ENCODE measurements at regions not wholly inside any gene's neighbourhood (a gene's known extent, or its start where the extent isn't known, plus 50 kb on each side); places are given as distances from the start of the nearest gene placed in this dataset.

DNA sequence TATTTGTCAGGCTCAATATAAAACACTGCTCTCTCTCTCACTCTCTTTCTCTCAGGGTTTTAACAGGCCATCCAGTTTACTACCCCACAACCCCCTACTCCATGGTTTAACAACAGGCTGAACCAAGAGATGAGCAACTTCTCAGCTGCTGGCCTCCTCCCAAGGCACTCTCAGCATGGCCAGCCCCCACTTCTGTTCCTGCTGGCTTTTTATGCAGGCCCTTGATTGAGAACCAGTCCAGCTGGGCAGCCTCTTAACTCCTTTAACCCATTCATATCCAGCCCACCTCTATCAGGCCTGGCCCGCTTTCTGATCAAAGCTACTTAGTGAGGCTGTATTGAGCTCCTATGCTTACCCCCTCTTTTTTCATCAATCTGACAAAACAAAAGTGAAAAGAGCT lies 346.8 kb upstream of the POU3F2 start:
- no peak for DNase-seq

DNA sequence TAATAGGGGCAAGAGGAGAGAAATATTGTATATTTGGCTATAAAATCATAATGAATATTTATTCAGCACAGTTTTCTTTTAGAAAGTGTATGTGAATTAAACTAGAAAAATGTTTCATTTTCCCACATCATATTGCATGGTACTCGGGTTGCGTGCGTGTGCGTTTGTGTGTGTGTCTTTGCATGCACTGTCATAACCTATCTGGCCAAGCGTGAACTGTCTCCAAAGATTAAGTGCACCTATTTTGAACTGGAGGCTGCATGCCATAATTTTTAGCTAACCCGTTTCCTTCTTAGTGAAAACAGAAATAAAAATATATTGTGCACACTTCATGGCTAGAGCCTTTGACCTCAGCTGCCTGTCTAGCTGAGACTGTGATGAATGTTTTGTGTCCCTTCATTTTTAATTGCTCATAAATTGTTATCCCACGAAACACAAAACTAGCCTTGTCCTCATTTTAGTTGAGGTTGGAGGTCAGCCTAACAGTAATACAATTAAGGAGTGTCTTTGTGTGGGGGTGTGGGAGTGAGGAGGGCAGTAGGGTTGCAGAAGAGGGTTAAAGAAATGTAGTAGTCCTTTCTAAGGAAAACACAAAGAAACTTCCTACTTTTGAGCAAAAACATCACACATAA lies 336.1 kb upstream of the POU3F2 start:
- DNase-seq: no peak

DNA sequence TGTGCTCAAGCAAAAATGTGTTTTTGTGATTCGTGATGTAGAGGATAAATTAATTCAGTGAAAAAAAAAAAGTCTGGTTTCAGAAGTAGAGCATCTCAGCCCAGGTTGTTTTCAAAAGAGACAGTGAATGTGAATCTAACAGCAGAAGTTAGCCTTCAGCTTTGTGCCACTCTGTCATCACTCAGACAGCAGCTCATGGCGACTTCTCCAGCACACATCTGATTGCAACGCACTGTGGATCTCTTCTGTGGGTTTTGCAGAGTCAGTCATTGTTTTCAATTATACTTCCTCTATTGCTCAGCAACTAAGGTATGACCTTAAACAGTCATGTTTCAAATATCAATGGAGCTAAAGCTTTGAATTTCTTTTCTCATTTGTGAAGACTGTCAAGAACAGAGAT lies 335.5 kb upstream of the POU3F2 start:
- DNase-seq: no peak

DNA sequence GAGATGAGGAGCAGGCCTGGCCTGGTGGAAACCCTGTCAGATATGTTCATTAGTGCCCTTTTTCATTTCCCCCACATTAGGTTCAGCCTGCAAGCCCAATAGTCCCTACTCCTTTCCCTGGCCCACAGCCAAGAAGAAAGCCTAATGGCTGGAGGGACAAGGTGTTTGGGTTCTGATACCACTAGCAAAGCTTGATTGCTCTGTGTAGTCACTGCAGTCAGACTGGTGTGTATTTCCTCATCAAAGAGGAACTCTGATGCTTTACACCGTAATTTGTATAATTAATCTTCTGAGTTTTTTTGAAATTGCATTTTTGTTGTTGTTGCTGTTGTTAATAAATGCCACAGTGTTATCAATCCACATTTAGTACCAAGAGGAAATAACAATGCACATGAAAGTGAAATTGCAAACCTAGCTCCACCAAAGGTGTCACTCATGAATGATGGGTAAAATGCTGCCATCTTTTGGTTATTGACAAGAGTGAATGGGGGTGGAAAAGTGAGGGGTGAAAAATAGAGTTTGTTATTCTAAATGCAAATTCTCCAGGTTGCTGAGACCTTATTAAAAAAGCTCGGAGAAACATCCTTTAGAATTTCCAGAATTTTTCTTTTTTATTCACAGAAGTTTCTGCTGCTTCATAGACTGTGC lies 320.2 kb upstream of the POU3F2 start:
- DNase-seq: no peak

DNA sequence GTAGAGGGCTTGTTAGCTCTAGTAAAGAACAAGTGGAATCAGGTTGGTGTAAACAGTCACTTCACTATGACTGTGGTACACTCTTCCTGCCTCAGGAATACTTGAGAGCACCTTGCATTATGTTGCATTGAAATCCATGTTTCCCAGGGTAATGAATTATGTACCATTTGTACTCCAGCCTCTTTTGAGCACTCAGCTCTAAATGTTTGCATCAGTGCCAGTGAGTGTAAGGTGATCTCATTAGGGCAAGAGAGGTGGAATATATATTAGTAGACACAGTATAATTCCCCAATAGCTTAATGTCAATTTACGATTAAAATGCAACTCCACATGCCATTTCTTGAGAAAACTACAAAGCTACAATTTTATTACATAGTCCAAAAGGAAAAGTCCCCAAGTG lies 319.6 kb upstream of the POU3F2 start:
- DNase-seq: no peak

DNA sequence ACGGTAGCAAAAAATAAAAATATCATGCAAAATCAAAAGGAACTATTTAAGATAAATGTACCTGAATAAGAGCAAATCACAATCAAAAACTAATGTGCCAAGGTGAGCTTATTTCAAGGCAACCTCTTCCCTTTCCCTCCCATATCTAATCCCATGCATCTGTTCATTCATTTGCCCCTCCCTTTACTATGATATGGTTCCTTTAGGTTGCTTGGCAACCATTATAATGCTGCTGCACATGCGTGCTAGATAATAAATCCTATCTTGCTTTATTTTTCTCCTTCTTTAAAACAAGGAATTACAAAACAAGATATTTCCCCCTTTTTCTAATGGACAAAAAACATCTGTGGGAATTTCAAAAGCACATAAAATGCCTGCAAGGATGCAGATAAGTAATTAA lies 318.2 kb upstream of the POU3F2 start:
- DNase-seq: no peak

DNA sequence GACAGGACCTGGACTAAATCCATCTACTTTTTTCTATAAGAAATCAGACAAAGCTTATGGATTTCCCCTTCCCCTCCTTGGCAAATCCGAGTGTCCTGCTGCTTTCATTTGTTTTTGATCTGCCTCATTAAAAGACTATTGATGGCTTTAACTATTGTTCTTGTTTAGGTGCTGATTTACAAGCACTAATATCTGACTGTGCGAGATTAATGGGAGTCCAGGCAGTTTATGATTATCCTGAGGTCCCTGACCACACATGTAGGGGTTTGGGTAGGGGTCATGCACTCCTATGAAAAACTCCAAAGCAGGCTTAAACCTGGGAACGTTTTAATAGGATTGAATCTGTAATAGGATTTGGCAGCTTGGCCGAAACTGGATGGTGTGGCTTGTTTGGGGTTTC lies 317.5 kb upstream of the POU3F2 start:
- no peak for DNase-seq

DNA sequence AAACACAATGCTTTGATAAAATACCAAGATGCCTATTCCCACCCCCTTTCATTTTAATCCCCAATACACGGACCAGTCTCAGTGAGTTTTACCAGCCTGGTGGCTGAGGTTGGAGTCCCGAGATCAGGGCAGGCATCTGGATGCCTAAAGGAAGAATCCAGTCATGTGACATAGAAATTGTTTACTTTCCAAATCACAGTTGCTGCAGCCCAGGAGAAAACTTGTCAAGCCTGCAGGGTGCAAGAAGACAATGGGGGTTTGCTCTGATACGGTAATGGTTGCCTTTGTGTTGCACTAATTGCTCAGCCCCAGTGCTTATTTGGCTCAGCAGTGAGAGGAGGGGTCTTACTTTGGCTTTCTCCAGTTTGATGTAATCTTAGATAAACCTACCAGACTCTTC lies 308.5 kb upstream of the POU3F2 start:
- no peak for DNase-seq

DNA sequence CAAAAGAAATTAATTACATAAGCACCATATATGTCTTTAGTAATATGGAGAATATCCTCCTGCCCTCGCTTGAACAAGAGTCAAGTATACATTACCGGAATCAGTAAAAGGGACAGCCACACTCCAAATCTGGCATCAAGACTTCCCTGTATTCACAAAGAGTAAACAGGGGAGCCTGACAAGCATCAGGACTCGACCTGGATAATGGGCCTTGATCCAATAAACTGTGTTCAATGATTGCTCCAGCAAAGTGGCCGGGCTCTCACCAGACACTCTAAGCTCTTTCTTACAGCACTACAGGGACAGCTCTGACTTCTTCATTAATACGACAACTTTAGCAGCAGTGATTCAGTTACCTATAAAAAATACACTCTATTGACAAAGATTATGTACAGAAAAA lies 307.9 kb upstream of the POU3F2 start:
- no peak for DNase-seq

DNA sequence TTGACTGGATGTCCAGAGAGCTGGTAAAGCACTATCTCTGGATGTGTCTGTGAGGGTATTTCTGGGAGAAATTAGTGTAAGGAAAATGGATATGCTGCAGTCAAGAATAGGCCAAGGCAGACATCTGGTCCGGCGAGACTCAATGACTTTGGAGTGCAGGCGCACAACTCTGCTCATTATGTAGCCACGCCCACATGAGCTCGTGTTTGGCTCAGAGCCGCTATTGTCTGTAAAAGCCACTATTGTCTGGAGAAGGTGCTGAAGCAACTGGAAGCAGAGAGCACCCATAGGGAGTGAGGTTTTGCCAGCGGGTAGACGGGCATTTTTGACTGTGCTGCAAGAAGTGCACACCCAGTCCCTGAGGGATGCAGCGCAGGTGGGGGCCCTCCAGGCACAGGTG lies 305.0 kb upstream of the POU3F2 start:
- no peak for DNase-seq

DNA sequence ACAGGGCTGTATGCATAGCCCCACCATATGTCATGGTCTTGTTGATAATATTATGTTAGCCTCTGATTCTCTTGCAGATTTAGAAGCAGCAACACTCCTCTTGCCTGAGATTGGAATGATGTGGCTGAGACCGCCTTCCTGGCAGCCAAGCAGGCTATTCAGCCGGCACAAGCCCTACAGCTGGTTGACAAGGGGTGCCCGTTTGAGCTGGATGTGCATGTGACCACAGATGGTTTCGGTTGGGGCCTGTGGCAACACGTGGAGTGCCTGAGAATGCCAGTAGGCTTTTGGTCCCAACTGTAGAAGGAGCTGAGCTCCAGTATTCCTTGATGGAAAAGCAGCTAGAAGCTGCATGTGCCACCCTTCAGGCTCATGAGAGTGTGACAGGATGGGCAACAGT lies 303.6 kb upstream of the POU3F2 start:
- no peak for DNase-seq

DNA sequence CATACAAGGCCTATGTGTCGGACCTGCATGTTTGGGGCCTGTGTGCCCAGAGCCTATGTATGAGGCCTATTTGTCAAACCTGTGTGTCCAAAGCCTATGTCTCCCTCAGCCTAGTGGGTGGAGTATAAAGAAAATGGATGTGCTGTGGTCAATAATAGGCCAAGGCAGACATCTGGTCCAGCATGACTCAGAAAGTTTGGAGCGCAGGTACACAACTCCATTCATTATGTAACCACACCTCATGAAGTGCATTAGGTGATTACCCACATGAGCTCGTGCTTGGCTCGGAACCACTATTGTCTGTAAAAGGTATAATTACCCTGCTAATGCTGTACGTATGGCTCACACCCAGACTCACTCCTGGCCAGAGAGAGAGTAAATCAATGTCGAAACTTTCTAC lies 302.4 kb upstream of the POU3F2 start:
- DNase-seq: no peak

DNA sequence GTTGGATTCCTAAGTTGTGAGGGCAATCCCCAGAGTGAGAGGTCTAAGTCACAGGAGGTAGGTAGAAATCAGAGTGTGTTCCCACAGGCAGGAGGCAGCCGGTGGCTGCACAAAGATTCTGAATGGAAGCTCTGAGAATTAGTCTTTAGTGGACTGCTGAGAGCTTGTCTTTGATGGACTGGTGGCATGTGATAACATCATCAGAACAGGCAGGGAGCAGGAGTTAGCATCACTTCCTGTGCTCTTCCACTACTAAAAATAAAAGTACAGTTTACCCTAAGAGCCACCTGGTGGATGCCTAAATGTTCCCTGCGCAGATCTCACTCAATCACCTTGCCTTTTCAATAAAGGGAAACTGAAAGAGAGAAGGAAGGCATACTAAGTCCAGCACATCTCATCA lies 294.6 kb upstream of the POU3F2 start:
- DNase-seq: no peak

DNA sequence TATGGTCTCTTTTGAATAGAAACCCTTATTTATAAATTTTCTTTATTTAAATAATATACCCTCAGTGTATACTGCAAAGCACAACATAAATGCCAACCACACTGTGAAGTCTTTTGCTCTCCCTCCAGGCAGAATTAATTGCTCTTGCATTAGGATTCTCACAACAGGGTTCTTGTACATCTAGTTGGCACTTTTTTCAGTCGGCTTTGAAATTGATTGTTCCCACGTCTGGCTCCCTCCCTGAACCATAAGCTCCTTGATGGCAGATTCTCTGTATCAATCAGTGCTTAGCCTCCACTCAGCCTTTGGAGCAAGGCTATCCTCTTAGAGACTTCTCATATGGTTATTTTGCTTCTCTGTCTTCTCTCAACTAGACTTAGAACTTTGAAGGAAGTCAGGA lies 288.0 kb upstream of the POU3F2 start:
- no peak for DNase-seq

DNA sequence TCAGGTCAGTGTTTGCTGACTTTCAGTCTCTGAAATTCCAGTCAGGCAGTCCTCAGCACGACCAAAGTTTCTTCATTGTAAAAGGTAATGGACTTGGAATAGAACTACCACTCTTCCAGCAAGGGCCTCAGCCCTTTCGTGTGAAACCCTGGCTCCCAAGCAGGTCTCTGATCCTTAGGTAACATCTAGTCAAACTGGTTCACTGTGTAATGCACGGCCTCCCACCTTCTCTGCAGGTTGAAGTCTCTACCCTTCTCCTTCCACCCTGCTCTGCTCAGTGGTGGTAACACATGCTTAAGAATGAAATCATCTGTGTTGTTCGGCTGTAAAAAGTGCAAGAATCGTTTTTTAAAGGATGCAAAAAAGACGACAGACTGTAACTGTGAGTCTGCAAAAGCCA lies 287.2 kb upstream of the POU3F2 start:
- no peak for DNase-seq

DNA sequence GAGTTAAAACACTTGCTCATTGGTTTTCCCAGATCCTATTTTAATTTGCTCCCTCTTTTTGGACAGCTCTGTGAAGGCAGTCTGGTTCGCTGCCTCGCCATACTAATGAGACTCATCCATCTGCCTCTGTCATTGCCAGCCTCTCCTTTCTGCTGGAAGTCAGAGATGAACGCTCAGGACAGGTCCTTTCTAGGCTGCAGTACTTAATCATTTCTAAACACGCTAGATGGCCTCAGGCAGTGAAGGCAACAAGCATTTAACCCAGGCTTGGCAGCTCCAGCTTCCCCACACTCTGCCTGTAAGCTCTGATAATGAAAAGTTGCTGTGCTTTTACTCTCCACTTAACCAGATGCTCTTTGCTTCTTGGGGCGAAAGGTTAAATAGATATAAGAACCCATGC lies 286.7 kb upstream of the POU3F2 start:
- DNase-seq: no peak

DNA sequence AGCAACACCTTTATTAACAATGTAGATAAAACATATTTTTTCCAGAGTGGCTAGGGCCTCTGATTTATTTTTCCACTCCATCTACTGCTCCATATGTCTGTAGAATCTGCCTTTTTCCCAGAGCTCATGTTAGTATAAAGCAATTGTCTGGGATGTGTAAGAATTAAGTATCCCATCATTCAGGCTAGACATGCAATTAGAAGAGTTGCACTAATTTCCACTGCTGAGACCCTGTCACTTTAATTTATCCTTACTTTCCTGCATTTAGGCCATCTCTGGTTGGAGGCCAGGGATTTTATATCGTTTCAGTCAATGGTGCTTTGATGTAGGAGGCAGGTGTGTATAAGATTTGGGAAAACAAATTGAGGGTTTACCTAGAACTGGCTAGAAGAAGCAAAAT lies 286.1 kb upstream of the POU3F2 start:
- DNase-seq: no peak

DNA sequence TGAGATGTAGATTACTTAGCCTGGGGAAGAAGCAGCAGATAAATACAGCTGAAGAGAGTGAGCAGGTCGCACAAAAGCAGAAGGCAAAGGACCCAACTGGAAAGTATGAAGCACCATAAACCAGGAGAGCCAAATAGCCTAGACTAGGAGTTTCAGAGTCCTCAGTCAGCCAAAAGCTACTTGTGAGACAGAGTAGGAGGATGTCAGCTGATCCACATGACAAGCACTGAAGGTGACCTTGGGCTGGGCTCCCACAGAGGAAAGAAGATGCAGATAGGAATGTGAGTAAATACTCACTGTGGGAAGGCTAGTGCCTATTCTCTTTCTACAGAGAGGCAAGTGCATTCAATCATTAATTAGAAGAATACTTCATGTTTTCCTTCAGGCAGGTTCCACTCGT lies 274.0 kb upstream of the POU3F2 start:
- no peak for DNase-seq

DNA sequence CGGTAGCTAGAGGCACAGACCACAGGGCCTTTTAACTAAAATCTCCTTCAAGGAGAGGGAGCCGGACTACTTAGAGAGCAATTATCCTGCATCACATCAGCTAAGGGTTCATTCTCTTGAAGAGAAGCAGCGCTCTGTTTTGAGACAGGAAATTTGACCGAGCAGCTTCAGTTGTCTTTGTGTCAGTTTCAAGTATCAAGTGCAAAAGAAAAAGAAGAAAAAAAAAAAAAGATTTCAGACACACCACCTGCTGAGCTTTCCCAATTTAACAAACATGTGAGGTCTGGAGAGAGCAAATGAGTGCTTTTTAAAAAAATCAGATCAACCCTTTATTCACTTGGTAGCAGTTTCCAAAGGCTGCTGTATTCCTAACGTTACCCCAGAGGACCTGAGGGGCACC lies 273.5 kb upstream of the POU3F2 start:
- DNase-seq: no peak

DNA sequence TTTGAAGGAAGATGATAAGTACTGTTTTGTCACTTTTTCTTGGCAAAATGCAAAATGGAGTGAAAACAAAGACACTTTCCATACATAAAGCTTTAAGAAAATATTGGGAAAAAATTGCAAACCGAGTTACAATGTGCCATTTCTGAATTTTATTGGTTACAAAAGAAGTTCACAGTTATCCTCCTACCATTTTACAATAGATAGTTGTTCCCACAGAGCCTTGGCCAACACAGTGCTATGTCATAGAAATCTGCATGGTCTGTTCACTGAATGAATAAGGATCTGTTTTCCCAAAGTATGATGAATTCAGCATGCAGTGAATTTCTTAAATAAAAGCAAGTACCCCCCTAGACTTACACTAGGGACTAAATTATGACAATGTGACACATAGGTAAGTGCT lies 268.2 kb upstream of the POU3F2 start:
- no peak for DNase-seq

DNA sequence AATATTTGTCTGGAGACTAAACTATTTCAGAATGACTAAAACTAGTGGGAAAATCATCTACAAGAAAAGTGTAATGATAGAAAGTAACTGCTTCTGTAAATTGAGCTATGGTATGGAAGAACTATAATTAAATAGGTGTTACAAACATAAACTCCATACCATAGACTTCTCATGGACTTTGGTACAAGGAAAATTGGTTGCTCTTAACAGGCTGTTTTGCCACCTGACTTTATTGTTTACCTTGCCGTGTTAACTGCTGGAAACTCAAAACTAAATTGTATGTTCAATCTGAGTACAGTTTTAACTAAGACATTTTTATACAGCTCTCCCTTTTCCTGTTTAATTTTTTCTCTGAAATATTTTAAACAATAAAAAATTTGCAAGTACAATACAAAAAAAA lies 261.8 kb upstream of the POU3F2 start:
- DNase-seq: no peak

DNA sequence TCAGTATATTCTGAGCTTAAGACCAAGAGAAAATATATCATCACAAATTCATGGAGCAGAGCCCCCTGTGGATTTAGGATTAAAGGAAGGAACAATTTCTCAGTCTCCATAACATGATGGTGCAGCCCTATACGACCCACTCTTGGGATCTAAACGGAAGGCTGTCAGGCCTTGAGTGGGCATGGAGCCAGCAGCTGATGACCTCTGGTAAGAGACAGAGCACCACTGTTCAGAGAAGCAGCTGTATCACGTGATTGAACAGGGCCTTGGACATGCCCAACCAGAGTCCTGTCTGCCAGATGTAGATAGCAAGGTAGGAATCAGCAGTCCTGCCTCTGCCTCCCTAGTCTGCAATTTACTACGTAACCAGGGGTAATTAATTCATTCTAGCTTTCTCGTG lies 259.4 kb upstream of the POU3F2 start:
- DNase-seq: no peak

DNA sequence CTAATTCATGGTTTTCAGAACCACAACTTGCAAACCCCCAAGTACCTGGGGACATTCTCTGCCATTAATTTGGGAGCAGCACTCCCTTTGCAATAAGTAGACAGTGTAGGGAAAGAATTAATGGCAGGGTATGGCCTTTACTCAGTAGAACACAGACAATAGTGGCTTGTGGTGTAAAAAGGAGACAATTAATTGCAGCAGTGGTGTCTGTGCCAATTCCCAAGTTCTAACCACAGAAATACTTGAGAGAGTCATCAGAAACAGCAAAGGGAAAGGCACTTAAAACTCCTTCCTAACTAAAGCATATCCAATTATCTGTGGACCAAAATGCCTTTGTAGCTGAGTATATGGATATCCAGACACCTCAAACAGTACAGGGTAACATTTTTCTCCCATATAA lies 257.6 kb upstream of the POU3F2 start:
- no peak for DNase-seq

DNA sequence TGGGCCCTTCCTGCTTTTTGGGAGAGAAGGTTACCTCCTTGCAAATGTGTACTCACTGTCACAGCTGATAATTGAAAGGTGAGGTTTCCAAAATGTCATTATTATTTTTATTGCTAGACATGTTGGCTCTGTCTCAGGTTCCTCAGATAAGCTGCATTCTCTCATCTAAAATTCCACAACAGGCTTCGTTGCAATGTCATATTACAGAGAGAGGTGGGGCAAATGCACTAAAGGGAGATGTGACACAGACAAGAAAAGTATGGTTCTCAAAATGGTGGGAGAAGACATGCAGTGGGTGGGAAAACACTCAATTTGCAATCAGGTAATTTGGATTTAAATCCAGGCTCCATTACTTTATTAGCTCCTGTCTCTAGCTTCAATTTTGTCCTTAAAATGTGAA lies 256.4 kb upstream of the POU3F2 start:
- DNase-seq: no peak

DNA sequence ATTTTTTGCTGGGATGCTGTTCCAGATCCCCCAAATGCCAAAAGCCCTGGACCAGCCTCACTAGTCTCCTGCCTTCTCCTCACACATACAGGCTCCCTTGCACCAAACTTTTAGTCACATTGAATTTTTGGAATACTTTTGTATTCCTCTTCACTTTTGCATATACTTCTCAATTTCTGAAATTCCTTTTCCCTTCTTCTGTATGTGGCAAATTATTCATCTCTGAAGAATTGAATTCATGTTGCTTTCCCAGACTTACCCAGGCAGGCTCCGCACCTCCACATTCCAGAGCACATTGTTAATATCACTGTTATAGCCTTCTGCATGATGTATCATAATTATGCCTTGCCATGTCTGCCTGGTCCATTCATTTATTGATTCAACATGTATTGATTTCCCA lies 255.3 kb upstream of the POU3F2 start:
- no peak for DNase-seq

DNA sequence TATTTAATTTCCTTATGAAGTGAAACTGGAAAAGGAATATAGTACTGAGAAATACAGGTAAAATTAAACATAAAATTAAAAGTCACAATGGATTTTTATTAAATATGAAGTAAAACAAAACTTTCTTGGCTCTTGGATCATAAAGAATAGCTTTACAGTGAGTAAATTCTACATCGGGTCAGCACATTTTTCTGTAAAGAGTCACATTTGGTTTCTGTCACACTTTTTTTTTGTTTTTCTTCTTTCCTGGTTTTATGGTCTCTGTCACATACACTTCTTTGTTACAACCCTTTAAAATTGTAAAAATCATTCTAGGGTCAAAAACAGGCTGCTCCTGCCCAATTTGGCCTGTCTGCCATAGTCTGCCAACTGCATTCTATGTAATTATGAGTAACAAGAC lies 254.4 kb upstream of the POU3F2 start:
- DNase-seq: no peak
